K562 (cell line): ENCODE measurements at regions not wholly inside any gene's neighbourhood (a gene's known extent, or its start where the extent isn't known, plus 50 kb on each side); places are given as distances from the start of the nearest gene placed in this dataset.

ENCODE experiments used
- ATAC-seq: fragments of 200-7000 bp; cut with Tn5 transposase; 3 replicates; pipeline ENCODE4 v1.9.1; 2020; ENCODE audit warnings: moderate library complexity
- BruUV-seq: library from RNA; stranded (reverse); fragments of 400-500 nt; replicated peaks from 2 replicates; lab custom pipeline; 2021; lab: Mats Ljungman, UMichigan
- CTCF ChIA-PET: fragments of 300-600 bp; formaldehyde crosslinking; extraction: SDS; loops from one replicate; lab custom pipeline; 2021; ENCODE audit warnings: low intra/inter-chr PET ratio; lab: Yijun Ruan, JAX
- POLR2A ChIA-PET: fragments of 300-600, 350-650 bp; sonication (Branson Sonifier 250); formaldehyde crosslinking; extraction: SDS; loops from one replicate; lab custom pipeline; 2021; ENCODE audit warnings: antibody characterized with exemption, inconsistent platforms; lab: Yijun Ruan, JAX
- DNase-seq, 4 experiments: peaks; one replicate each; pipeline versions ENCODE4 v3.0.0 to v3.0.0-alpha.2; 2011 to 2018; ENCODE audit warnings: low spot score in 3 of 4, mixed read lengths in 3 of 4; ENCODE audit errors: extremely low read depth in 1 of 4
- FAIRE-seq: peaks from 2 replicates; lab custom pipeline; 2011; peaks lifted over from hg19 to GRCh38; lab: Jason Lieb, UNC
- H2AFZ ChIP-seq: 2 replicates; pipeline ENCODE4 v1.6.0; 2011; ENCODE audit warnings: low read depth, low read length, control low read depth, inconsistent platforms
- H3K27ac ChIP-seq: fragments of 200-600 bp; 3 replicates; pipeline ENCODE4 v1.8.0; 2011; ENCODE audit warnings: low read depth, mild to moderate bottlenecking, control low read depth, inconsistent platforms, low read length, moderate library complexity, mixed read lengths; ENCODE audit errors: extremely low read depth
- H3K27me3 ChIP-seq, 2 experiments: fragments of 300-600 bp in 1 of 2; 2 replicates in 1 of 2; 3 replicates in 1 of 2; pipeline versions ENCODE4 v1.6.0 to v1.8.0; 2011; ENCODE audit warnings: inconsistent platforms in 2 of 2, low read length in 2 of 2, mild to moderate bottlenecking in 1 of 2, mixed read lengths in 1 of 2, moderate library complexity in 1 of 2; ENCODE audit not compliant: control insufficient read depth in 2 of 2, insufficient read depth in 2 of 2
- H3K36me3 ChIP-seq: fragments of 300-600 bp; 3 replicates; pipeline ENCODE4 v1.8.0; 2011; ENCODE audit warnings: mild to moderate bottlenecking, low read length, inconsistent platforms; ENCODE audit not compliant: control insufficient read depth, insufficient read depth
- H3K4me1 ChIP-seq, 2 experiments: fragments of 200-600 bp in 1 of 2; replicated peaks in 1 of 2; 2 replicates in 1 of 2; 3 replicates in 1 of 2; pipeline versions ENCODE4 v1.5.1 to v1.8.0; 2011; ENCODE audit warnings: inconsistent platforms in 2 of 2, low read length in 2 of 2, mild to moderate bottlenecking in 1 of 2, mixed read lengths in 1 of 2, moderate library complexity in 1 of 2; ENCODE audit not compliant: control insufficient read depth in 2 of 2, insufficient read depth in 2 of 2
- H3K4me2 ChIP-seq: 2 replicates; pipeline ENCODE4 v1.6.1; 2011; ENCODE audit warnings: low read length, control low read depth, inconsistent platforms, mixed read lengths; ENCODE audit not compliant: insufficient read depth
- H3K4me3 ChIP-seq: fragments of 200-600 bp; sonication (generic), shearing (Covaris generic); 2 replicates; pipeline ENCODE4 v1.5.1; 2016; ENCODE audit warnings: control low read depth, inconsistent platforms
- H3K79me2 ChIP-seq: fragments of 200-600 bp; 3 replicates; pipeline ENCODE4 v1.8.0; 2011; ENCODE audit warnings: low read length, inconsistent platforms; ENCODE audit not compliant: control insufficient read depth, insufficient read depth
- H3K9ac ChIP-seq, 2 experiments: 2 replicates each; pipeline versions ENCODE4 v1.6.0 to v1.6.1; 2011; ENCODE audit warnings: low read depth in 2 of 2, low read length in 2 of 2, control low read depth in 1 of 2, inconsistent platforms in 1 of 2, mild to moderate bottlenecking in 1 of 2, mixed read lengths in 1 of 2; ENCODE audit not compliant: insufficient read depth in 1 of 2
- H3K9me1 ChIP-seq: one replicate; pipeline ENCODE4 v1.6.0; 2011; ENCODE audit warnings: inconsistent platforms, mild to moderate bottlenecking, low read length, moderate library complexity; ENCODE audit not compliant: control insufficient read depth, insufficient read depth
- H3K9me3 ChIP-seq: replicated peaks from 2 replicates; pipeline ENCODE4 v1.5.1; 2011; ENCODE audit warnings: low read depth, low read length, inconsistent platforms; ENCODE audit not compliant: control insufficient read depth, insufficient read depth
- H4K20me1 ChIP-seq: replicated peaks from 2 replicates; pipeline ENCODE4 v1.6.1; 2011; ENCODE audit warnings: low read length, inconsistent platforms, mixed read lengths; ENCODE audit not compliant: control insufficient read depth, insufficient read depth
- CREB1 ChIP-seq, 2 experiments: sonication (generic) in 1 of 2; formaldehyde crosslinking in 1 of 2; IDR thresholded peaks; 2 replicates each; pipeline versions ENCODE4 v1.6.1 to v1.8.0; 2012 to 2022; ENCODE audit warnings: inconsistent platforms in 1 of 2, mild to moderate bottlenecking in 1 of 2, missing genetic modification reagents in 1 of 2, moderate library complexity in 1 of 2
- E4F1 ChIP-seq: fragments of 250-450 bp; sonication (Bioruptor Pico); IDR thresholded peaks from 2 replicates; pipeline ENCODE4 v1.5.0; 2021; ENCODE audit warnings: mild to moderate bottlenecking, borderline replicate concordance
- TAF15 ChIP-seq: fragments of 200-400 bp; formaldehyde crosslinking; IDR thresholded peaks from 2 replicates; pipeline ENCODE4 v1.6.1; 2017; ENCODE audit warnings: mild to moderate bottlenecking, low read depth, low read length, moderate library complexity
- ZMIZ1 ChIP-seq, 2 experiments: fragments of 150-350 bp in 1 of 2; IDR thresholded peaks; 2 replicates each; pipeline ENCODE4 v1.6.1; 2012 to 2016; ENCODE audit warnings: low read depth in 2 of 2, low read length in 2 of 2, mild to moderate bottlenecking in 1 of 2, moderate library complexity in 1 of 2
- ZNF146 ChIP-seq: IDR thresholded peaks from one replicate; pipeline ENCODE4 v1.6.1; 2018; ENCODE audit warnings: missing compliant biosample characterization; ENCODE audit not compliant: unreplicated experiment
- ZNF197 ChIP-seq: fragments of 200-800 bp; sonication (Bioruptor generic); IDR thresholded peaks from 2 replicates; pipeline ENCODE4 v1.6.1; 2016; ENCODE audit warnings: low read depth, missing genetic modification characterization, missing compliant biosample characterization
- WGBS: fragments of 100-300 bp; shearing (Covaris generic); methylation state at CpG from one replicate; pipeline ENCODE4 v1.1.6; 2016; ENCODE audit warnings: low coverage, mixed read lengths; ENCODE audit not compliant: insufficient coverage; ENCODE audit errors: missing lambda C conversion rate; 5-methylcytosine and 5-hydroxymethylcytosine counted together
- in situ Hi-C: fragments of 300-500 bp; cut with MboI; formaldehyde crosslinking; loops from 4 replicates; pipeline ENCODE4 v1.15.0; 2018; ENCODE audit warnings: inconsistent platforms, mixed read lengths
- intact Hi-C: fragments of 100-400 bp; cut with micrococcal nuclease; formaldehyde crosslinking; loops from 2 replicates; pipeline ENCODE4 v1.14.2; 2022

- H3K4me2 ChIP-seq, result no peak overlapping the region
- intact Hi-C loops, result no loop called here
- BruUV-seq, result no TSS peak
- no peaks in the 10 kb centered on the region for H3K4me1 ChIP-seq
- no peaks in the 10 kb centered on the region; the same call in 1 of the 2 replicates for H3K9me3 ChIP-seq
- 3% methylated on average over 3 of the region's 3 CpGs for WGBS
- ChIA-PET POLR2A (interaction anchor here (0.7 kb wide), 1 partner anchor 1224 kb away, joined by 3 read pairs; no protein-coding TSS in a partner anchor), CTCF (no interaction called here)
- in situ Hi-C loops, result no loop called here
- no peaks in the 10 kb centered on the region for H3K36me3 ChIP-seq
- ATAC-seq, result no peak
- no peak for DNase-seq
- no peak overlapping the region for H3K4me3 ChIP-seq
- TF ChIP-seq ZMIZ1 (IDR thresholded peaks at IDR 0.05; ENCODE audit: low read depth in 2 of 2, low read length in 2 of 2) (no peak), ZNF146 (CRISPR knock-in tag) (no peak), ZNF197 (CRISPR knock-in tag) (no peak), E4F1 (CRISPR knock-in tag) (no peak), TAF15 (no peak), CREB1 (IDR thresholded peaks at IDR 0.05) (no peak), CREB1 (CRISPR knock-in tag; IDR thresholded peaks at IDR 0.05) (no peak)
- no peaks in the 10 kb centered on the region for H4K20me1 ChIP-seq
- no peaks in the 10 kb centered on the region for H3K9me1 ChIP-seq
- H3K27me3 ChIP-seq, result no peaks in the 10 kb centered on the region
- H3K79me2 ChIP-seq, result no peaks in the 10 kb centered on the region
- H3K9ac ChIP-seq, result no peak overlapping the region
- no peak for FAIRE-seq
- no peak overlapping the region for H2AFZ ChIP-seq
- no peak overlapping the region for H3K27ac ChIP-seq
Observed at GRCh38 chr10:90062786-90063185, 361.4 kb downstream of the KIF20B start.
